Kidney epithelial cell (primary cell): ENCODE measurements at regions not wholly inside any gene's neighbourhood (a gene's known extent, or its start where the extent isn't known, plus 50 kb on each side); places are given as distances from the start of the nearest gene placed in this dataset.
A peak's percentile ranks its signal among the peaks of the same experiment; 100 is the strongest.

Source experiments
- DNase-seq: peaks from one replicate; pipeline ENCODE4 v3.0.0-alpha.2; 2010; ENCODE audit warnings: low read depth
- H3K27me3 ChIP-seq: 2 replicates; pipeline ENCODE4 v1.6.0; 2011; ENCODE audit warnings: low read length; ENCODE audit not compliant: control insufficient read depth, insufficient read depth
- H3K36me3 ChIP-seq: 2 replicates; pipeline ENCODE4 v1.5.1; 2011; ENCODE audit warnings: low read length; ENCODE audit not compliant: control insufficient read depth, insufficient read depth
- H3K4me3 ChIP-seq: 2 replicates; pipeline ENCODE4 v1.5.1; 2011; ENCODE audit warnings: low read depth, mild to moderate bottlenecking, control low read depth, low read length
- TF ChIP-seq, protein P1 (sequence below): IDR thresholded peaks from 2 replicates; pipeline ENCODE4 v1.5.1; 2011; ENCODE audit warnings: mild to moderate bottlenecking, moderate library complexity, low read length, control low read depth, inconsistent platforms; ENCODE audit not compliant: insufficient read depth, poor library complexity, severe bottlenecking

DNA sequence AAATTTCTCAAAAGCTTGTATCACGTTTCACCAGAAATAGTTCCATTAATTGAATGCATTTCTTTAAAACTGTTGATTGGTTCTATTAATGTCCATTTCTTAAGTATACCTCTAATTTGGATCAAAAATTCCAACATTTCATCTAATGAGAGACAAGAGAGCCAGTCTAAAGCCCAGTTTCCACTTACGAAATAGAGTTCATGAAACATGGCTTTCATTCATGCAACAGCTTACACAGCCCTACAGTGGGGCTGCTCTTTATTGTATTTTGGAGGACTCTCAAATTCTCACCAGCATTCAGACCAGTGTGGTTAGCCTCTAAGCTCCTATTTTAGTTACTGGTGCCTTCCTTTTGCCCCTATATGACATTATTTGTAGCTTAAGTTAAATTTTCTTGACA is 566.9 kb upstream of the RGMB start:
- no peak for DNase-seq
- TF ChIP-seq, protein P1, sequence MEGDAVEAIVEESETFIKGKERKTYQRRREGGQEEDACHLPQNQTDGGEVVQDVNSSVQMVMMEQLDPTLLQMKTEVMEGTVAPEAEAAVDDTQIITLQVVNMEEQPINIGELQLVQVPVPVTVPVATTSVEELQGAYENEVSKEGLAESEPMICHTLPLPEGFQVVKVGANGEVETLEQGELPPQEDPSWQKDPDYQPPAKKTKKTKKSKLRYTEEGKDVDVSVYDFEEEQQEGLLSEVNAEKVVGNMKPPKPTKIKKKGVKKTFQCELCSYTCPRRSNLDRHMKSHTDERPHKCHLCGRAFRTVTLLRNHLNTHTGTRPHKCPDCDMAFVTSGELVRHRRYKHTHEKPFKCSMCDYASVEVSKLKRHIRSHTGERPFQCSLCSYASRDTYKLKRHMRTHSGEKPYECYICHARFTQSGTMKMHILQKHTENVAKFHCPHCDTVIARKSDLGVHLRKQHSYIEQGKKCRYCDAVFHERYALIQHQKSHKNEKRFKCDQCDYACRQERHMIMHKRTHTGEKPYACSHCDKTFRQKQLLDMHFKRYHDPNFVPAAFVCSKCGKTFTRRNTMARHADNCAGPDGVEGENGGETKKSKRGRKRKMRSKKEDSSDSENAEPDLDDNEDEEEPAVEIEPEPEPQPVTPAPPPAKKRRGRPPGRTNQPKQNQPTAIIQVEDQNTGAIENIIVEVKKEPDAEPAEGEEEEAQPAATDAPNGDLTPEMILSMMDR, result no peak
- no peaks in the 10 kb centered on the region for H3K36me3 ChIP-seq

DNA sequence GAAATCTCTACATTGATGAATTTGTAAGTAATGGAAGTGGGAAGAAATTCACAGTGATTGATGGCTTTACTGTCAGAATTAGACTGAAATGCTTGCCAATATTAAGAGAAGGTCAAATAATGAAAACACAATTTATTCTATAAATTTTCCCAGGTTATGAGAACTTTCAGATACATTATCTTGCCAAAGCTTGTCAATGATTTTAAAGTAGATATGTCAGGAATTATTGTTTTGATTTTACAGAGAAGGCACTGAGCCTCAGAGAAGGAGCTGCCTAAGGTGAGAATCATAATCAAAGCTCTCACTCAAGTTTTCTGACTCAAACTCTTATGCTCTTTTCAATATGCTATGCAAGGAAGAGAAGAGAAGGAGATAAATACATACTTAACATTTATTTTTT is 564.0 kb upstream of the RGMB start:
- TF ChIP-seq, protein P1, result no peak
- H3K4me3 ChIP-seq, result no peak overlapping the region
- DNase-seq, result no peak
- H3K27me3 ChIP-seq, result no peaks in the 10 kb centered on the region
- H3K36me3 ChIP-seq, result no peaks in the 10 kb centered on the region

More for the DNA sequence above, 566.9 kb upstream of the RGMB start:
- Histone ChIP-seq H3K4me3 (no peak overlapping the region), H3K27me3 (no peaks in the 10 kb centered on the region)

DNA sequence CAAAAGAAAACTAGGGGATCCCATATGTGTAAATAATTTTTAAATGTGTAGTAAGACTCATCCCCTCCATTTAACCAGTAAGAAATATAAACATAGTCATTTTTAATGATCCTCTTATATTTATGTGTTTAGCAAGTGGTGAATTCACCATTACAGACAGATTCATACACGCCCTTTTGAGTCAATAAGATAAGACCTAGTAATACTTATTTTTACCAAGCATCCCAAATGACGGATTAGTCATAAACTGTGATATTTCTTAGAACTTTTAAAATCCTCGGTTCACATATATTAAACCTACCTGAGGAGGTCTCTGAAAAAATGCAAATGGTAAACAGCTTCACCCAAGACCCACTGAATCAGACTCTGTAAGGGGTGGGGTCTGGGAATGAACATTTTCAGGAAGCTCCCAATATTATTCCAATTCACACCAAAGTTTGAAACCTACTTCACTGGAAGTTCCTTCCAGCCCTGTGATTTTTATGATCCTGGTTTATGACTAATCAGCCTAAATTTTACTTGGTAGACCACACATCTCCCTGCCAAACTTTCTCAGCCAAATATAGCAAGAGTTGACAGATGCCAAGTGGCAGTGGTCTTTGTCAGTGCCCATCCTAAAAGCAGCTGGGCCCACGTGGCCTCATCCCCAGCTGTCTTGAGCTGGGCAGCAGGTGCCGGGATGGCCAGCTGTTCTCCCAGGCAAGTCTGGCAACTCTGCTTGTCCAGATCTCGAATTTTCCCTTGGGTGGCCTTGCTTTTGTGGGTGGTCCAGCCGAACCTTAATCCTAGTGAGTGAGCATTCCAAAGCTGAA is 559.0 kb upstream of the RGMB start:
- Histone ChIP-seq H3K27me3 (no peaks in the 10 kb centered on the region), H3K36me3 (no peaks in the 10 kb centered on the region), H3K4me3 (no peak overlapping the region)
- peak; percentile 25 for DNase-seq
- TF ChIP-seq, protein P1, result no peak

DNA sequence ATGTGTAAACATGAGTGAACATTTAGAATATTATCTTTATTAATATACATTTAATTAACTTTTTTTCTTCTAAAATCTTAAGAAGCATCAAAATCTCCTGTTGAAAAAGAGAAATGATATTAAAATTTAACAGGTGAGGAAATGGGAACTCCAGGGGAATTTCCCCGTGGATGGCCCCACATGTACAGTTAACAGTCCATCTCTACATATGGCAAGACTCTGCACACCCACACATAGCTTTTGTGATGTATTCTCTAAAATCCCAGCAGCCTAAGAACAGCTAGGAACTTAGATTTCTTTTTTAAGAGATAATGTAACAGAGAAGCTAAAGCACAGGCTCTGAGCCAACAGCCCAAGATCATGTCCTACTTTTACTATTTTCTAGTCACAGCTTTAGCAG is 556.3 kb upstream of the RGMB start:
- Histone ChIP-seq H3K27me3 (no peaks in the 10 kb centered on the region), H3K36me3 (no peaks in the 10 kb centered on the region), H3K4me3 (no peak overlapping the region)
- TF ChIP-seq, protein P1, result no peak
- no peak for DNase-seq

DNA sequence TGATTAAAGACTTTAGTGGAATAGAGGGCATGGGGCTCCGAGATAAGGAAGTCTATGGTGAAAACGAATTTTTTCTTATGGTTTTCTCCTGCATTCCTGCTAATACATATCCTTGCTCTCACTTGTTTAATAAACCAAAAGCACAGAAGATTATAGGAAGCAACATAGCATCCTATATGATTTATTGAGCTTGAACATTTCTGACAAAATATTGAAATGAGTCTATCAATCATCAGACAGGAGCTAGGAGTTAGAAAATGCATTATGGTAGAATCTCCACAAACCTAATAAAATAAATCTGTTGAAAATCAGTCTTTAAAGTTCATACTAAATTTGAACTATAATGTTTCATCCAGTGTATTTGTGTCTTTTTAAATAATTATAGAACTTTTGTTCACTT is 554.6 kb upstream of the RGMB start:
- no peak for DNase-seq
- TF ChIP-seq, protein P1, result no peak
- Histone ChIP-seq H3K4me3 (no peak overlapping the region), H3K27me3 (no peaks in the 10 kb centered on the region), H3K36me3 (no peaks in the 10 kb centered on the region)

DNA sequence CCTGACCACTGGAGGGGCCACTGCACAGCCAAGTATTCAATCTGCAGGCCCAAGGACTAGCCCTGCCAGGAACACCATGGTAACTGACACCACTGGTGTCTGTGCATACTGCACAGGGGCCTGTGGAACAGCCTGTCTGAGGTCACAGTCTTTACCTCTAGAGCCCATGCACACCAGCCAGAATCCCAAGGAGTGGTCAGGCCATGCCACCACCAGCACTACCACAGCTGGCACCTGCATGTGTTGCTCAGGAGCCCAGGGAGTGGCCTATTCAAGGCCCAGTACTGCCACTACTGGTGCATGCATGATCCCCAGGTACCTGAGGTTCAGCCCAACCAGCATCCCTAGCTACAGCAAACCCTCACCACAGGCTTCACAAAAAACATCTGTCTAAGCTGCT is 546.0 kb upstream of the RGMB start:
- Histone ChIP-seq H3K36me3 (no peaks in the 10 kb centered on the region), H3K4me3 (no peak overlapping the region), H3K27me3 (no peaks in the 10 kb centered on the region)
- TF ChIP-seq, protein P1, result no peak
- no peak for DNase-seq
